ENCODE measurements at regions not wholly inside any gene's neighbourhood (a gene's known extent, or its start where the extent isn't known, plus 50 kb on each side); places are given as distances from the start of the nearest gene placed in this dataset.

- TF ChIP-seq, protein P1, sequence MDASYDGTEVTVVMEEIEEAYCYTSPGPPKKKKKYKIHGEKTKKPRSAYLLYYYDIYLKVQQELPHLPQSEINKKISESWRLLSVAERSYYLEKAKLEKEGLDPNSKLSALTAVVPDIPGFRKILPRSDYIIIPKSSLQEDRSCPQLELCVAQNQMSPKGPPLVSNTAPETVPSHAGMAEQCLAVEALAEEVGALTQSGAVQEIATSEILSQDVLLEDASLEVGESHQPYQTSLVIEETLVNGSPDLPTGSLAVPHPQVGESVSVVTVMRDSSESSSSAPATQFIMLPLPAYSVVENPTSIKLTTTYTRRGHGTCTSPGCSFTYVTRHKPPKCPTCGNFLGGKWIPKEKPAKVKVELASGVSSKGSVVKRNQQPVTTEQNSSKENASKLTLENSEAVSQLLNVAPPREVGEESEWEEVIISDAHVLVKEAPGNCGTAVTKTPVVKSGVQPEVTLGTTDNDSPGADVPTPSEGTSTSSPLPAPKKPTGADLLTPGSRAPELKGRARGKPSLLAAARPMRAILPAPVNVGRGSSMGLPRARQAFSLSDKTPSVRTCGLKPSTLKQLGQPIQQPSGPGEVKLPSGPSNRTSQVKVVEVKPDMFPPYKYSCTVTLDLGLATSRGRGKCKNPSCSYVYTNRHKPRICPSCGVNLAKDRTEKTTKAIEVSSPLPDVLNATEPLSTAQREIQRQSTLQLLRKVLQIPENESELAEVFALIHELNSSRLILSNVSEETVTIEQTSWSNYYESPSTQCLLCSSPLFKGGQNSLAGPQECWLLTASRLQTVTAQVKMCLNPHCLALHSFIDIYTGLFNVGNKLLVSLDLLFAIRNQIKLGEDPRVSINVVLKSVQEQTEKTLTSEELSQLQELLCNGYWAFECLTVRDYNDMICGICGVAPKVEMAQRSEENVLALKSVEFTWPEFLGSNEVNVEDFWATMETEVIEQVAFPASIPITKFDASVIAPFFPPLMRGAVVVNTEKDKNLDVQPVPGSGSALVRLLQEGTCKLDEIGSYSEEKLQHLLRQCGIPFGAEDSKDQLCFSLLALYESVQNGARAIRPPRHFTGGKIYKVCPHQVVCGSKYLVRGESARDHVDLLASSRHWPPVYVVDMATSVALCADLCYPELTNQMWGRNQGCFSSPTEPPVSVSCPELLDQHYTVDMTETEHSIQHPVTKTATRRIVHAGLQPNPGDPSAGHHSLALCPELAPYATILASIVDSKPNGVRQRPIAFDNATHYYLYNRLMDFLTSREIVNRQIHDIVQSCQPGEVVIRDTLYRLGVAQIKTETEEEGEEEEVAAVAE (CRISPR knock-in tag; IDR thresholded peaks at IDR 0.05; ENCODE audit: borderline replicate concordance): no peak
- TF ChIP-seq CHD2 (IDR thresholded peaks at IDR 0.05; ENCODE audit: low read depth, low read length) (no peak), ZNF124 (CRISPR knock-in tag; IDR thresholded peaks at IDR 0.05) (no peak), ZNF747 (CRISPR knock-in tag; IDR thresholded peaks at IDR 0.05; ENCODE audit: borderline replicate concordance) (no peak), ZNF335 (CRISPR knock-in tag; IDR thresholded peaks at IDR 0.05) (no peak)
Observed at GRCh38 chr18:14914121-14914520, 166.1 kb downstream of the ANKRD30B start.
